ENCODE measurements at regions not wholly inside any gene's neighbourhood (a gene's known extent, or its start where the extent isn't known, plus 50 kb on each side); places are given as distances from the start of the nearest gene placed in this dataset.

- peak; percentile 58 for DNase-seq (ENCODE audit: low spot score)
- intact Hi-C loops (cut with DNase I) = no loop called here
Measured at GRCh38 chr22:27613099-27614005, 188.2 kb downstream of the MN1 start.

GRCh38 chr22:27614006-27614649 lies 187.4 kb downstream of the MN1 start:
- DNase-seq (ENCODE audit: low spot score) = peak; percentile 81
- intact Hi-C loops (cut with DNase I) = no loop called here

GRCh38 chr22:27614650-27615007 lies 186.9 kb downstream of the MN1 start:
- DNase-seq (ENCODE audit: low spot score) = peak; percentile 48
- intact Hi-C loops (cut with DNase I) = loop anchor here in 1 of 2 donors (5.0 kb wide), 1 partner anchor 582 kb away; no protein-coding TSS in a partner anchor

GRCh38 chr22:27615408-27615807 lies 186.1 kb downstream of the MN1 start:
- DNase-seq (ENCODE audit: low spot score) = peak; percentile 76
- intact Hi-C loops (cut with DNase I) = loop anchor here in 1 of 2 donors (5.0 kb wide), 1 partner anchor 583 kb away; no protein-coding TSS in a partner anchor

GRCh38 chr22:27616033-27616432 lies 185.5 kb downstream of the MN1 start:
- intact Hi-C loops (cut with DNase I) = loop anchor here in 1 of 2 donors (5.0 kb wide), 1 partner anchor 584 kb away; no protein-coding TSS in a partner anchor
- peak; percentile 38 for DNase-seq (ENCODE audit: low spot score)

- intact Hi-C loops (cut with DNase I) = loop anchor here in 1 of 2 donors (5.0 kb wide), 1 partner anchor 585 kb away; no protein-coding TSS in a partner anchor
- peak; percentile 38 for DNase-seq (ENCODE audit: low spot score)
Measured at GRCh38 chr22:27617214-27617881, 184.2 kb downstream of the MN1 start.

GRCh38 chr22:27620367-27621154 lies 181.0 kb downstream of the MN1 start:
- DNase-seq (ENCODE audit: low spot score) = peak; percentile 28
- intact Hi-C loops (cut with DNase I) = no loop called here

- intact Hi-C loops (cut with DNase I) = no loop called here
- peak; percentile 51 for DNase-seq (ENCODE audit: low spot score)
Measured at GRCh38 chr22:27621486-27622070, 180.0 kb downstream of the MN1 start.

GRCh38 chr22:27624042-27624441 lies 177.5 kb downstream of the MN1 start:
- DNase-seq (ENCODE audit: low spot score) = peak; percentile 41
- intact Hi-C loops (cut with DNase I) = no loop called here

- no peak for DNase-seq (ENCODE audit: low spot score)
- intact Hi-C loops (cut with DNase I) = no loop called here
Measured at GRCh38 chr22:27624705-27625104, 176.9 kb downstream of the MN1 start.

- intact Hi-C loops (cut with DNase I) = no loop called here
- peak; percentile 55 for DNase-seq (ENCODE audit: low spot score)
Measured at GRCh38 chr22:27625769-27626674, 175.5 kb downstream of the MN1 start.

GRCh38 chr22:27626675-27627443 lies 174.7 kb downstream of the MN1 start:
- DNase-seq (ENCODE audit: low spot score) = peak; percentile 47
- intact Hi-C loops (cut with DNase I) = no loop called here

GRCh38 chr22:27627444-27627833 lies 174.1 kb downstream of the MN1 start:
- DNase-seq (ENCODE audit: low spot score) = no peak
- intact Hi-C loops (cut with DNase I) = no loop called here

- intact Hi-C loops (cut with DNase I) = no loop called here
Measured at GRCh38 chr22:27627901-27628300, 173.7 kb downstream of the MN1 start.

GRCh38 chr22:27628341-27628740 lies 173.2 kb downstream of the MN1 start:
- peak; percentile 49 for DNase-seq (ENCODE audit: low spot score)
- intact Hi-C loops (cut with DNase I) = no loop called here

More at GRCh38 chr22:27627901-27628300, 173.7 kb downstream of the MN1 start:
- peak; percentile 60 for DNase-seq (ENCODE audit: low spot score)

- no peak for DNase-seq (ENCODE audit: low spot score)
- intact Hi-C loops (cut with DNase I) = no loop called here
Measured at GRCh38 chr22:27628891-27629631, 172.5 kb downstream of the MN1 start.
